ENCODE measurements at regions not wholly inside any gene's neighbourhood (a gene's known extent, or its start where the extent isn't known, plus 50 kb on each side); places are given as distances from the start of the nearest gene placed in this dataset.

- no peaks in the 10 kb centered on the region for H4K20me1 ChIP-seq (ENCODE audit: insufficient read depth, low read length)
- H3K4me2 ChIP-seq (ENCODE audit: low read depth, low read length), result no peak overlapping the region
- no peak overlapping the region for H3K4me3 ChIP-seq (replicated peaks in 1 of 3; ENCODE audit: insufficient read depth in 1 of 3, low read depth in 2 of 3, low read length in 3 of 3)
- FAIRE-seq (no peak), DNase-seq (ENCODE audit: low spot score) (no peak), ATAC-seq (no peak)
- no peak overlapping the region for H2AFZ ChIP-seq (ENCODE audit: low read length)
- CTCF ChIA-PET (ENCODE audit: low intra/inter-chr PET ratio, low total read pairs), result no interaction called here
- H3K27ac ChIP-seq (ENCODE audit: extremely low read length, insufficient read depth, low read length), result no peak overlapping the region
- no peaks in the 10 kb centered on the region for H3K4me1 ChIP-seq (ENCODE audit: insufficient read depth, low read length)
- POLR2A ChIA-PET, result no interaction called here
- intact Hi-C loops (cut with micrococcal nuclease; ENCODE audit: unreplicated experiment), result no loop called here
- H3K79me2 ChIP-seq (ENCODE audit: insufficient read depth, low read length), result no peaks in the 10 kb centered on the region
- BruUV-seq (replicated peaks), result no TSS peak
- in situ Hi-C loops (cut with HindIII; ENCODE audit: extremely low pct_ligation_motif_present, low pct_unique_long_range_greater_than_20kb), result no loop called here
- H3K9ac ChIP-seq (ENCODE audit: insufficient read depth, low read depth, low read length), result no peak overlapping the region
- H3K36me3 ChIP-seq (replicated peaks in 1 of 2; ENCODE audit: control insufficient read depth in 1 of 2, insufficient read depth in 2 of 2, low read length in 2 of 2), result no peaks in the 10 kb centered on the region
- no peaks in the 10 kb centered on the region for H3K9me3 ChIP-seq (ENCODE audit: low read length)
- WGBS (ENCODE audit: low lambda C conversion rate), result 37% methylated on average over 5 of the region's 7 CpGs
- H3K27me3 ChIP-seq (ENCODE audit: control insufficient read depth in 1 of 2, insufficient read depth in 2 of 2, low read length in 2 of 2), result peaks cover 0 to 44% of the 10 kb centered on the region in 2 experiments; a peak in 3 of 5 replicates
- TF ChIP-seq MZF1 (CRISPR knock-in tag; IDR thresholded peaks at IDR 0.05; ENCODE audit: borderline replicate concordance) (no peak), PRDM15 (CRISPR knock-in tag; IDR thresholded peaks at IDR 0.05) (no peak), ZNF205 (CRISPR knock-in tag; IDR thresholded peaks at IDR 0.05) (no peak), MEIS2 (CRISPR knock-in tag; IDR thresholded peaks at IDR 0.05) (no peak), ZNF883 (CRISPR knock-in tag; IDR thresholded peaks at IDR 0.05; ENCODE audit: not compliant biosample characterization) (no peak), ZNF224 (CRISPR knock-in tag; IDR thresholded peaks at IDR 0.05) (no peak), ZEB1 (IDR thresholded peaks at IDR 0.05; ENCODE audit: insufficient replicate concordance, low read depth) (no peak), NCOA2 (CRISPR knock-in tag; IDR thresholded peaks at IDR 0.05) (no peak), ZNF124 (CRISPR knock-in tag; IDR thresholded peaks at IDR 0.05) (no peak), SALL2 (CRISPR knock-in tag; IDR thresholded peaks at IDR 0.05) (no peak), ZNF800 (CRISPR knock-in tag; IDR thresholded peaks at IDR 0.05) (no peak), RFX1 (IDR thresholded peaks at IDR 0.05) (no peak), ZNF629 (CRISPR knock-in tag; conservative IDR thresholded peaks at IDR 0.05) (no peak), ZNF580 (CRISPR knock-in tag; IDR thresholded peaks at IDR 0.05; ENCODE audit: borderline replicate concordance, low read depth) (no peak)
- TF ChIP-seq, protein P1, sequence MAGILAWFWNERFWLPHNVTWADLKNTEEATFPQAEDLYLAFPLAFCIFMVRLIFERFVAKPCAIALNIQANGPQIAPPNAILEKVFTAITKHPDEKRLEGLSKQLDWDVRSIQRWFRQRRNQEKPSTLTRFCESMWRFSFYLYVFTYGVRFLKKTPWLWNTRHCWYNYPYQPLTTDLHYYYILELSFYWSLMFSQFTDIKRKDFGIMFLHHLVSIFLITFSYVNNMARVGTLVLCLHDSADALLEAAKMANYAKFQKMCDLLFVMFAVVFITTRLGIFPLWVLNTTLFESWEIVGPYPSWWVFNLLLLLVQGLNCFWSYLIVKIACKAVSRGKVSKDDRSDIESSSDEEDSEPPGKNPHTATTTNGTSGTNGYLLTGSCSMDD (CRISPR knock-in tag; IDR thresholded peaks at IDR 0.05), result no peak
- TF ChIP-seq, protein P2, sequence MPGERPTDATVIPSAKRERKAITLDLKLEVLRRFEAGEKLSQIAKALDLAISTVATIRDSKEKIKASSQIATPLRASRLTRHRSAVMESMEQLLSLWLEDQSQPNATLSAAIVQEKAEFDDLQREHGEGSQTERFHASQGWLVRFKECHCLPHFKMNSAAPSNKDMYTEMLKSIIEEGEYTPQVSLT (CRISPR knock-in tag; IDR thresholded peaks at IDR 0.05; ENCODE audit: borderline replicate concordance, low read depth), result no peak
These were observed 833.2 kb downstream of the GALR1 start for GRCh38 chr18:78082816-78083215.

Measured in HepG2 (cell line).